Renal cortex interstitium (tissue), 11 donors: ENCODE measurements at regions not wholly inside any gene's neighbourhood (a gene's known extent, or its start where the extent isn't known, plus 50 kb on each side); places are given as distances from the start of the nearest gene placed in this dataset.

Experiments used
- DNase-seq, 11 donors: peaks; one replicate each; pipeline ENCODE4 v3.0.0-alpha.2; 2013; ENCODE audit warnings: low read depth in 9 of 11, low spot score in 4 of 11; ENCODE audit errors: extremely low read depth in 1 of 11

DNA sequence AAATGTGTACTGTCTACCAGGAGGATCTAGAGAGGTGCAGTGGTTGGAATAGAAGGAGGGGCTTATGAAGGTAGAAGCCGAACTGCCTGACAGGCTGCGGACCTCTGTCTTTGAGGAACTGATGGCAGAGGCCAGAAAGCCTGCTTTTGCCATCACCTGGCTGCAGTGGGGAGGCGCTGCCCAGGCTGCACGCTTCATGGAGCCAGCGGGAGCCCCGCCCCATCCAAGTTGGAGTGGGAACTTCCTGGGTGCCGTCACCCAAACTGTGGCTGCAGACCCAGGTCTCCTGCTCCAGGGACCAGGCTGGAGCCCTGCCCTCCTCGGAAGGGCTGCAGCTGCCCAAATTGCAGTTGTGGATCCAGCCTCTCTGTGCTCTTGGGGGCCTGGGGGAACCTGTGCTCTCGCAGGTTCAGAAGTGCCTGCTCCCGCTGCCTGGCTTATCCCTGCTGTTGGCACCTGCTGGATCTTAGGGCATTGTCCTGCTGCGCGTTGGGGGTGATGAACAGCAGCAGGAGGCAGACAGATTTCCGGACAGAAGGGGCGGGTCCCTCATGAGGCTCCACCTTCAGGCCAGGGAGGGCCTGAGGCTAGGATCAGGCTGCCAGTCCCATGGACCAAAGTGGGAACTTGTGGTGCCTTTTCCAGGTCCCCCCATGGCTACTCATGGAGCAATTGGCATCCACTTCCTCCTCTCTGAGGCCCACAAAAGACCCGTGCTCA is 118.0 kb upstream of the PLPPR4 start:
- no peak for DNase-seq

DNA sequence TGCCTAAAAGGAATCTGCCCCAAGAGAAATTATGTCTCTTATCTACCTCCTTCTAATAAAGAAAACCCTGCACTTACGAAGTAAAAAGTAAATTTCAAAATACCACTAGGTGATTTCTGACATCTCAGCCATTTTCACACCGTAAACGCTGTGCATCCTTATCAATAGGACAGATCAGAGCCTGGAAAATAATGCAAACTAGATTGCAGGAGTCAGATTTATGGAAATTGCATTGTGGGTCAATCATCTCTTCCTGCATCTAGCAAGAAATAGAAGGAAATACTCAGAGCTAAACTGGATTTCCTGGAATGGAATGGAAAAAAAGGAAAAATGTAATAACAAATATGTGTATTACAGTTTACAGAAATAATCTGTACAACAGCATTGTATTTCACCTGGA is 114.3 kb upstream of the PLPPR4 start:
- DNase-seq = no peak

DNA sequence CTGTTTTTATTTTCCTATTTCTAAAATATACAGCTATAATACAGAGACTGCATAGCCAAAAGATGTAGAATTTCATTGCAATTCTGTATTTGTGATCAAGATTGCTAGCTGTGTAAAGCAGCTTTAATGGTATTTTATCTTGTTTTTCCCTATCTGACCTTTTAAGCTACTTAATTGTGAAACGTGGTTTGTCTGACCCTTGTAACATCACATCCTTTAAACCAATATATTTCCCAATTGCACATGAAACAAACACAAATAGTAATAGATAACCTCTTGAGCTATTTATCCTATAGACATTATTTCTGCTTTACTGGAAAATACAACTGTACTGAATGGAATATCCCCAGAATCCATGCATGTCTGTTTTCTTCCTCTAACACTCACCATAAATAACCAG is 112.2 kb upstream of the PLPPR4 start:
- no peak for DNase-seq

DNA sequence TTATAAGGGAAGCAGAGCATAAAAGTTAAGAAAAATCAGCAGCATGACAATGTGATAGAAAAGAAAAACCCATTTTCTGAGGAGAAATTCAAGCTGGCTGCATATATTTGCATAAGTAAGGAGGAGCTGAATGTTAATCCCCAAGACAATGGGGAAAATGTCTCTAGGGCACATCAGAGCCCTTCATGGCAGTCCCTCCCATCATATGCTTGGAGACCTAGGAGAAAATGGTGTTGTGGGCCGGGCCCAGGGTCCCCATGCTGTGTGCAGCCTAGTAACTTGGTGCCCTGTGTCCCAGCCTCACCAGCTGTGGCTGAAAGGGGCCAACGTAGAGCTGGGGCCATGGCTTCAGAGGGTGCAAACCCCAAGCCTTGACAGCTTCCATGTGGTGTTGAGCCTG is 100.6 kb upstream of the PLPPR4 start:
- DNase-seq = no peak

DNA sequence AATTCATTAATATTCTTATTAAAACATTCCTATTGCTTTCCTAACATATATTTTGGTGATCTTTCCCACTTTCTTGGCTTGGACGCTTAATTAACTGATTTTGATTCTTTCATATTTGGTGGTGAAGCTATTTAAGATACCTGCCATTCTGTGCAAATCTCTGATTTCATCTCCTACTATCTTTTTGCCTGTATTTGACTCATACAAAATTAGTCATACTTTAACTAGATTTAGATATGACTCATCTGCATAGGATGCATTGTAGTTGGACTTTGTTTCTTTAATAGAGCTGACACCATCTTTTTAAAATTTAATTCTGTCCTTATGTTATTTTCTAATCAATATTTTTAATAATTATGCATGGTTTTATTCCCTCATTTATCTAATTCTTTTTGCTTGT is 93.8 kb upstream of the PLPPR4 start:
- no peak for DNase-seq

DNA sequence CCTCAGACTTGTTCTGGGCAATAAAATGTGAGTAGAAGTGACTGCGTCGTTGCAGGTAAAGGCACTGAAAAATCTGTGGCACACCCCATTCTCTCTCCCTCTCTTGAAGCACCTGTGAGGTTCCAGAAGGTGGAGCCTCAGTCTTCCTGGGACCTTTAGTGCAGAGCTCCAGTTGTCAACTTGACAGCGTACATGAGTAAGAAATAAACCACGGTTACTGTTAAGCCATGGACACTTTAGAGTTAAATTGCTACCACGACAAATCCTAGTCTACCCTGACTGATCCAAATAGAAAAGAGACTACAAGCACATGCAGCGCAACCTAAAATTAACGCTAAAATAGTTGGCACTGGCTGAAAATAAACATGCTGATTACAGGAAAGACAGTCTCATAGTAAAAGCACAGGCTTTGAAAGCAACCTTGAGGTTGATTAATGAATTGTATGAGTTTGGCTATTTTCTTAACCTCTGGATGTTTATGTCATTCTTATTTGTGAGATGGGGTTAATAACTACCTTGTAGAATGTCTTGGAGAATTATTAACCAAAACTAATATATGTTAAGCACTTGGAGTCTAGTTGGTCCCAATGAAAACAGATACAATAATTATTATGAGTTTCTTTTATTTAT is 93.0 kb upstream of the PLPPR4 start:
- peak in 2 of 11 donors; percentile 2 to 20 for DNase-seq

DNA sequence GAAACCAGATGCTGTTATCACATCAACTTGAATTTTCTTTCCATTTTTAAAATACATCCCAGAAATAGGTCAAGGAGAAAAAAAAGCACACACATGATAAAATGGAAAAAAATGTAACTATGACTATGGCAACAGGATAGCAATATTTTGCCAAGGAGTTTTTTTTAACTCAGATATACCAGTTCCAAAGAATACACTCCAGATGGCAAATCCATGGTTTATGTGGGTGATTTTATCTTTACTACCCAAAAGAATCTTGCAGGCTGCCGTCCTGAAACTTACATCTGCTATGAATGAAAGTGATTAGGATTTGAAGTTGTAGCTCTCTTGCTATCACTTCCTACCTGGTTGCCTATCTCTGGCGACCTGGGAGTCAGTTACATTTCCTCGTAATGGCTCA is 91.0 kb upstream of the PLPPR4 start:
- no peak for DNase-seq

DNA sequence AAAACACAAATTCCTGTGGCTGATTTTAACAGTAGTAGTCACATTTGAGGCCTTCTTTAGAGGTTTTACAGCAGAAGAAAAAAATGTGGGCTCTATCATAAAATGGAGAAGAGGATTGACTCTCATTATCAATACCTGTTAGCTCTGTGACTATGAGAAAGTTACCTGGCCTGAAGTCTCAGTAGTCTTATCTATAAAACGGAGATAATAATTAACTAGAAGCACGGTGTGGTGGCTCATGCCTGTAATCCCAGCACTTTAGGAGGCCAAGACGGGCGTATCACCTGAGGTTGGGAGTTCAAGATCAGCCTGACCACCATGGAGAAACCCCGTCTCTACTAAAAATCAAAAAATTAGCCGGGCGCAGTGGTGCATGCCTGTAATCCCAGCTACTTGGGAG is 90.4 kb upstream of the PLPPR4 start:
- DNase-seq = no peak

DNA sequence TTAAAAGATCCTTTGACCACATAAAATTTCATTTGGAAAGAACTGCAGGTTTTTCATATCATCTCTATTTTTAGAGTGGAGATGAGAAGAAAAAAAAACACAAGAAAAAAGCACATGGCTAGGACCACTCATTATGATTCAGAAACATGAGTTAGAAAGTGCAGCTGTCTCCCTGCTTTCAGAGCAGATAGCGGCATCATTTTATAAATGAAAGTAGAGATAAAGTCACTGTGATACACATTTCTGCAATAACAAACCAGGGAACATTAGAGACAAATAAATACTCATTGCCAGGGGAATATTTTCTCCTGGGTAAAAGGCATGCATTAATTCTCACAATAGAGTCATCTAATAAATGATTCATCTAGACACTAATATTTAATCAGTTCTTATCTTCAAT is 87.5 kb upstream of the PLPPR4 start:
- DNase-seq = no peak

DNA sequence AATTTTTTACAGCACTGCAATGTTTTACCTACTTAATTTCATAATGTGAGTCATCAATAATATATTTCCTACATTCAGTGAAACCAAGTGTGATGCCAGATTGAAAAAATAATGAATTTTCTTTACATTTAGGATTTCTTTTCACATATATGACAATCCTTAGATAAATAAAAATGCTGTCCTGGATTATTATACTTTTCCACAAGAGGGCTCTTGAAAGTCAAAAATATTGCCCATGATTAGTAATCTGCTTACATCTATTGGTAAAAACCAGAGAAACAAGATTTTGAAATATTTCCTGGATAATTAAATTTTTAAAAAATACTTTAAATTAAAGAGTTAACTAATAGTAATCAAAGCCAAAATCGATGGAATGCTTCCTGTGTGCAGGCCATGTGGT is 86.8 kb upstream of the PLPPR4 start:
- DNase-seq = no peak

DNA sequence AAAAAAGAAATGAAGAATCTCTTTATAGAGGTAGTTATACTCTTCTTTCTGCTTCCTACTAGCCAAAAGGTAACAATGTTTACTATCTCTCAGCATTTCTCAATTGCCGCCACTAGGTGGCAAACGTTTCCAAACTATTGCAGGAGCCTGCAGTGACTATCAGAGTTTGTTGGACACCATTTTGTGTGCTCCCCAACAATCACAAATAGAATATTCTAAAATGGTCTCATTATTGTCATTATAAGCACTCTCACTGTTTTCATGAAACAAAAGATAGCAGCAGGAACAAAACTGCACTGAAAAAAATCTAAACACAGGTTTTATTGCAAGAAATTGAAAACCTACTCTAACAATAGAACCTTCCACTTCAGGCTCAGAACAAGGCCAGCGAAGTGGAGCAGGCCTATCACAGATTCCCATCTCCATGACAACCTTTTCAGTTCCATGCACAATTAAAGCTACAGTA is 83.9 kb upstream of the PLPPR4 start:
- DNase-seq = peak; percentile 59 to 84 (median 68)

DNA sequence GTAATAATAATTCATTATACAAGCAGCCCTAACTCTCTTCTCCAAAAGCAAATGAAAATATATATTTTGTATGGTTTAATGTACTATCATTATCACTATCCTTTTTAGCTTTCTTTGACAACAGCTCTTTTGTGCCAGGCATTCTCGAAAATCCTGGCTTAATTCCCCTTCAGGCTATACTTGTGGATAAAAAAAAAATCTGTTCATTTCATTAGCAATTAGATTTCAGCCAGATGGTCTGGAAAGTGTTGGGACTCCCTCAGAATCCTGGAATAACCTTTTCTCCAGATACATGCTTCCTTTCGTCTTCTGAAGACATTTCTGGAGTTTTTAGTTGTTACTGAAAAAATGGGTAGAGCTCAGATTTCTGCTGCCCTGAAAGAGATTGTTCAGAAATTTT is 83.4 kb upstream of the PLPPR4 start:
- no peak for DNase-seq

DNA sequence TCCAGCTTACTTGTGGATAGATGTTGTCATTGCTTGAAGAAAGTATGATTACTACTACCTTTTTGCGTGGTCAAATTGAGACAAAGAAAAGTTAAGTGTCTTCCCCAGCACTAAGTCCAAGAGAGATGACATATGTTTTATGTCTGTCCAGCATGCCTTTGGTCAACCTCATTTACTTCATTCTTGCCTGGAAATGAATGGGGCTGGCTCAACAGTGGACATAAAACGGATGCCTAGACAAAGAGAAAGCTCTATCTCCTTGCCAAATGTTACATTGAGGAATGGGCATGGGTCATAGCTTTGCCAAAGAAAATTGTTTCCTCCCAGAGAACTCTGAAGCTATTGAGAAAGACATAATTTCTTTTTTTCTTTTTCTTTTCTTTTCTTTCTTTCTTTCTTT is 82.4 kb upstream of the PLPPR4 start:
- no peak for DNase-seq

DNA sequence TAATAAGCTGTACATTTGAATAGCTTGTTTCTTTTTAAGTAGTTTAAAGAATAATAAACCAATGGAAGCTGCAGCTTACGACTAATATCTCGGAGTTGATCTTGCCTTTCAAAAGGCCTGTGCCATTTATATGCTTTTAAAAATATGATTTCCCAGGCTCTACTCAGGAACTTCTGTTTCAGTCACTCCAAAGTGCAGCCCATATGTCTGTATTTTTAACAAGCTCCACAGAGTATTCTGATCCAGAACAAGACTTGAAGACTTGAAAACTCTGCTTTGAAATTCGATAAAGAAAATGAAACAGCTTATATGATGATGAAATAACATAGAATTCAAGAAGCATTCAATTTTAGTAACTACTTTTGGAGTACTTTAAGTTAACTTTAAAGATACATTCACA is 79.1 kb upstream of the PLPPR4 start:
- no peak for DNase-seq

DNA sequence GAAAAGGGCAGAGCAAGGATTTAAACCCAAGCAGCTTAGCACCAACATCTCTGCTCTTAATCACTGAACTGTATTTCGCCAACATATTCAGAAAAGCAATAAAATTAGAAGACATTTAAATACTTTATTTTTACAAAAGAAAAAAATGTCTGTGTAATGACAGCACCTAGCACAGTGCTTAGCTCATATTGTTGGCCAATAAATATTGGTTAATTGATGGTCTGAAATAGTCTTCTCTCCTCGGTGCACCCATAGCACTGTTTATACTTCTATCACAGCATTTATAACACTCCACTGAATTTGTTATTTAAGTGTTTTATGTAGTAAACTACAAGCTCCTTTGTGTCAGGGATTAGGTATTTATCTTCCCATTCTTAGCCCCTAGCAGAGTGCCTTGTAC is 70.9 kb upstream of the PLPPR4 start:
- no peak for DNase-seq

DNA sequence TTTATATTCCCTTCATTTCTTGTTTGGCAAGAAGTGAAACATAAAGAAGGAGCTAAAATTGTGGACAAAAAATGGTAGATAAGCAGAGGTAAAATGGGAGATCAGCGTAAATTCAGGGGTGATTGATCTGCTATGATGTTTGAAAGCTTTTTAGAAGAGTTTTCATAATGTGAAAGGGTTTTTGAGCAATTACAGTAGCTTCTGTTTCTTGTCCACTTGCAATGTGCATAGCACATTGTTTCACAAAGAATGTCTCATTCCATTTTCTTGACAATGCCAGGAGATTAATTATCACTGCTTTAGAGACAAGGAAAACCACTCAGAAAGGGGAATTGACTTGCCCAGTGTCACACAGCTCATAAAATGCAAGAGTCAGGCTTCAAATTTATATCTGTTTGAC is 65.9 kb upstream of the PLPPR4 start:
- no peak for DNase-seq

DNA sequence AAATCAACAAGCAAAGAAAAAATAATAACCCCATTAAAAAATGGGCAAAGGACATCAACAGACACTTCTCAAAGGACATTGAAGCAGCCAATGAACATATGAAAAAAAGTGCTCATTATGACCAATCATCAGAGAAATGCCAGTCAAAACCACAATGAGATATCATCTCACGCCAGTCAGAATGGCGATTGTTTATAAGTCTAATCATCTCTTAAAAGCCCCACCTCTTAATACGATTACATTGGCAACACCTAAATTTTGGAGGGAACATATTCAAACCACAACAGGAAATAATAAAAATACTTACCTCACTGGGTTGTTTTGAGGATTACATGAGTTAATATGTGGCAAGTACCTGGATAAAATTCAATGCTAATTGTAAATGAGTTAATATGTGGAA is 57.1 kb upstream of the PLPPR4 start:
- no peak for DNase-seq
